Progenitor cell of endocrine pancreas (in vitro differentiated cells): ENCODE measurements at regions not wholly inside any gene's neighbourhood (a gene's known extent, or its start where the extent isn't known, plus 50 kb on each side); places are given as distances from the start of the nearest gene placed in this dataset.
A peak's percentile ranks its signal among the peaks of the same experiment; 100 is the strongest.

Experiments
- DNase-seq: peaks from one replicate; pipeline ENCODE4 v3.0.0; 2021; ENCODE audit warnings: low spot score; ENCODE audit not compliant: unreplicated experiment
- H3K27ac Mint-ChIP-seq: 2 replicates; pipeline ENCODE4 v1.8.0; 2021; ENCODE audit warnings: mild to moderate bottlenecking, moderate library complexity, mixed read lengths
- H3K27me3 Mint-ChIP-seq: 2 replicates; pipeline ENCODE4 v1.8.0; 2021; ENCODE audit warnings: mixed read lengths
- H3K36me3 Mint-ChIP-seq: 2 replicates; pipeline ENCODE4 v1.8.0; 2022; ENCODE audit warnings: mixed read lengths; ENCODE audit not compliant: insufficient read depth
- H3K4me1 Mint-ChIP-seq: 2 replicates; pipeline ENCODE4 v1.8.0; 2021; ENCODE audit warnings: low read depth, mixed read lengths
- H3K4me3 Mint-ChIP-seq: 2 replicates; pipeline ENCODE4 v1.8.0; 2021; ENCODE audit warnings: low read depth, mild to moderate bottlenecking, moderate library complexity, mixed read lengths
- H3K9me3 Mint-ChIP-seq: 2 replicates; pipeline ENCODE4 v1.8.0; 2021; ENCODE audit warnings: low read depth, mixed read lengths
- CTCF ChIP-seq: fragments of 200-600 bp; sonication (generic); IDR thresholded peaks from one replicate; pipeline ENCODE4 v1.5.0; 2021; ENCODE audit warnings: antibody characterized with exemption, mild to moderate bottlenecking; ENCODE audit not compliant: unreplicated experiment

- H3K27me3 Mint-ChIP-seq = no peaks in the 10 kb centered on the region
- H3K9me3 Mint-ChIP-seq = peaks cover 7% of the 10 kb centered on the region
- DNase-seq = no peak
- H3K27ac Mint-ChIP-seq = no peak overlapping the region
- H3K36me3 Mint-ChIP-seq = peaks cover 2% of the 10 kb centered on the region
- H3K4me3 Mint-ChIP-seq = no peak overlapping the region
- H3K4me1 Mint-ChIP-seq = peaks cover 9% of the 10 kb centered on the region
- TF ChIP-seq CTCF = no peak
These were observed 465.1 kb upstream of the SLC10A2 start for GRCh38 chr13:103531278-103531677.

DNA sequence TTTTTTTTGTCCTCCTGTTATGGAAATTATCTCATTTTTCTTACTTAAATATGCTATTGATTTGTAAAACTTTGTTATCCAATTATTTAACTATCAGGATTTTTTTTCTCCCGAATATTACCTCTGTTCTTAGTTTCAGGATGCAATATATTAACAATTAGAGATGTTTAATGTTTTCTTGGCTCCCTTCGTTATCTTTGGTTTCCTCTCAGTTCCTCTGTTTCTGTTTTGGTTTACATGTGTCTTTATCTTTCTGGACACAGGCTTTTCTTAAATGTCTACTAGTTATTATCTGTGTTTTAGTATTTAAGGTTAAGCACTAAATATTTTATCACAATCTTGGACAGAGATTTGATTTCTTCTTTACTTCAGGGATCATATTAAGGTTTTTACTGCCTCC lies 462.2 kb upstream of the SLC10A2 start:
- H3K27ac Mint-ChIP-seq = no peak overlapping the region
- H3K9me3 Mint-ChIP-seq = peaks cover 7% of the 10 kb centered on the region
- no peak for DNase-seq
- peaks cover 19% of the 10 kb centered on the region for H3K4me1 Mint-ChIP-seq
- TF ChIP-seq CTCF = no peak
- peaks cover 2% of the 10 kb centered on the region for H3K36me3 Mint-ChIP-seq
- H3K27me3 Mint-ChIP-seq = no peaks in the 10 kb centered on the region
- no peak overlapping the region for H3K4me3 Mint-ChIP-seq

- H3K4me1 Mint-ChIP-seq = peaks cover 16% of the 10 kb centered on the region
- no peak for DNase-seq
- peaks cover 4% of the 10 kb centered on the region for H3K36me3 Mint-ChIP-seq
- H3K4me3 Mint-ChIP-seq = no peak overlapping the region
- TF ChIP-seq CTCF = no peak
- H3K9me3 Mint-ChIP-seq = peaks cover 7% of the 10 kb centered on the region
- H3K27me3 Mint-ChIP-seq = no peaks in the 10 kb centered on the region
- H3K27ac Mint-ChIP-seq = no peak overlapping the region
These were observed 459.3 kb upstream of the SLC10A2 start for GRCh38 chr13:103525530-103525929.

GRCh38 chr13:103523858-103524257 lies 457.6 kb upstream of the SLC10A2 start:
- Mint-ChIP-seq H3K36me3 (peaks cover 1% of the 10 kb centered on the region), H3K27ac (no peak overlapping the region), H3K4me3 (no peak overlapping the region), H3K4me1 (peaks cover 16% of the 10 kb centered on the region), H3K27me3 (no peaks in the 10 kb centered on the region), H3K9me3 (no peaks in the 10 kb centered on the region)
- DNase-seq = no peak
- TF ChIP-seq CTCF = no peak

GRCh38 chr13:103521532-103521931 lies 455.3 kb upstream of the SLC10A2 start:
- DNase-seq = no peak
- Mint-ChIP-seq H3K36me3 (peaks cover 1% of the 10 kb centered on the region), H3K4me3 (no peak overlapping the region), H3K9me3 (no peaks in the 10 kb centered on the region), H3K4me1 (peaks cover 32% of the 10 kb centered on the region), H3K27me3 (no peaks in the 10 kb centered on the region), H3K27ac (peak overlapping the region; percentile 7)
- TF ChIP-seq CTCF = no peak
